Hepatocyte (in vitro differentiated cells): ENCODE measurements at regions not wholly inside any gene's neighbourhood (a gene's known extent, or its start where the extent isn't known, plus 50 kb on each side); places are given as distances from the start of the nearest gene placed in this dataset.

ENCODE experiments used
- EZH2 ChIP-seq: fragments of 200-600 bp; sonication (generic); IDR thresholded peaks from 2 replicates; pipeline ENCODE4 v1.6.1; 2016; ENCODE audit warnings: antibody characterized with exemption, mild to moderate bottlenecking, borderline replicate concordance
- TF ChIP-seq, protein P1 (sequence below): fragments of 200-600 bp; sonication (generic); IDR thresholded peaks from 2 replicates; pipeline ENCODE4 v1.5.1; 2016; ENCODE audit warnings: antibody characterized with exemption, mild to moderate bottlenecking; ENCODE audit not compliant: poor library complexity

DNA sequence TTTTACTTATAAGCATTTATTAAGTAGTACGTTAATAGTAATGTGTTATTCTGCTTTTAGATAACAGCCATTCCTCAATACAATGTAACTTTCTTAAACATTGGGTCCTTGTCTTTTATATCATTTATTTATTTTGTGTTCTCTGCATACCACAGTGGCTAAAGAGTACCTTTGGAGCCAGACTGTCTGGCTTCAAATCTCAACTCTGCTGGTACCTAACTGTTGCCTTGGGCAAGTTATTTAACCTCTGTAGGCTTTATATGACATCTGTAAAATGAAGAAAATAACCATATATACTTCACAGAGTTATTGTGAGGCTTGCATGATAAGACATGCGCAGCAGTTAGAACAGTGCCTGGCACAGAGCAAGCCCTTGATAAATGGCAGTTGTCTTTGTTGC lies 397.6 kb downstream of the MDFIC start:
- TF ChIP-seq, protein P1, sequence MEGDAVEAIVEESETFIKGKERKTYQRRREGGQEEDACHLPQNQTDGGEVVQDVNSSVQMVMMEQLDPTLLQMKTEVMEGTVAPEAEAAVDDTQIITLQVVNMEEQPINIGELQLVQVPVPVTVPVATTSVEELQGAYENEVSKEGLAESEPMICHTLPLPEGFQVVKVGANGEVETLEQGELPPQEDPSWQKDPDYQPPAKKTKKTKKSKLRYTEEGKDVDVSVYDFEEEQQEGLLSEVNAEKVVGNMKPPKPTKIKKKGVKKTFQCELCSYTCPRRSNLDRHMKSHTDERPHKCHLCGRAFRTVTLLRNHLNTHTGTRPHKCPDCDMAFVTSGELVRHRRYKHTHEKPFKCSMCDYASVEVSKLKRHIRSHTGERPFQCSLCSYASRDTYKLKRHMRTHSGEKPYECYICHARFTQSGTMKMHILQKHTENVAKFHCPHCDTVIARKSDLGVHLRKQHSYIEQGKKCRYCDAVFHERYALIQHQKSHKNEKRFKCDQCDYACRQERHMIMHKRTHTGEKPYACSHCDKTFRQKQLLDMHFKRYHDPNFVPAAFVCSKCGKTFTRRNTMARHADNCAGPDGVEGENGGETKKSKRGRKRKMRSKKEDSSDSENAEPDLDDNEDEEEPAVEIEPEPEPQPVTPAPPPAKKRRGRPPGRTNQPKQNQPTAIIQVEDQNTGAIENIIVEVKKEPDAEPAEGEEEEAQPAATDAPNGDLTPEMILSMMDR = no peak
- TF ChIP-seq EZH2 = no peak
